BE2C (cell line): ENCODE measurements at regions not wholly inside any gene's neighbourhood (a gene's known extent, or its start where the extent isn't known, plus 50 kb on each side); places are given as distances from the start of the nearest gene placed in this dataset.
"Not testable (repeated sequence)": the region's sequence is repeated elsewhere in the genome, so short reads cannot be mapped to it uniquely, and the experiment has no call there.

Experiments
- DNase-seq: peaks from one replicate; pipeline ENCODE4 v3.0.0-alpha.2; 2020
- H3K27me3 ChIP-seq: fragments of 250-450 bp; sonication (Bioruptor Pico); 2 replicates; pipeline ENCODE4 v1.5.1; 2020; ENCODE audit warnings: mild to moderate bottlenecking
- H3K36me3 ChIP-seq: fragments of 250-450 bp; sonication (Bioruptor Pico); 2 replicates; pipeline ENCODE4 v1.5.1; 2020; ENCODE audit warnings: mild to moderate bottlenecking
- H3K4me1 ChIP-seq: fragments of 250-450 bp; sonication (Bioruptor Pico); 2 replicates; pipeline ENCODE4 v1.5.1; 2020
- H3K4me3 ChIP-seq: 2 replicates; pipeline ENCODE4 v1.5.1; 2011; ENCODE audit warnings: low read depth, low read length
- H3K9me3 ChIP-seq: fragments of 250-450 bp; sonication (Bioruptor Pico); 2 replicates; pipeline ENCODE4 v1.5.1; 2020
- CTCF ChIP-seq: IDR thresholded peaks from 2 replicates; pipeline ENCODE4 v1.5.1; 2012; ENCODE audit warnings: mild to moderate bottlenecking, low read depth, low read length

DNA sequence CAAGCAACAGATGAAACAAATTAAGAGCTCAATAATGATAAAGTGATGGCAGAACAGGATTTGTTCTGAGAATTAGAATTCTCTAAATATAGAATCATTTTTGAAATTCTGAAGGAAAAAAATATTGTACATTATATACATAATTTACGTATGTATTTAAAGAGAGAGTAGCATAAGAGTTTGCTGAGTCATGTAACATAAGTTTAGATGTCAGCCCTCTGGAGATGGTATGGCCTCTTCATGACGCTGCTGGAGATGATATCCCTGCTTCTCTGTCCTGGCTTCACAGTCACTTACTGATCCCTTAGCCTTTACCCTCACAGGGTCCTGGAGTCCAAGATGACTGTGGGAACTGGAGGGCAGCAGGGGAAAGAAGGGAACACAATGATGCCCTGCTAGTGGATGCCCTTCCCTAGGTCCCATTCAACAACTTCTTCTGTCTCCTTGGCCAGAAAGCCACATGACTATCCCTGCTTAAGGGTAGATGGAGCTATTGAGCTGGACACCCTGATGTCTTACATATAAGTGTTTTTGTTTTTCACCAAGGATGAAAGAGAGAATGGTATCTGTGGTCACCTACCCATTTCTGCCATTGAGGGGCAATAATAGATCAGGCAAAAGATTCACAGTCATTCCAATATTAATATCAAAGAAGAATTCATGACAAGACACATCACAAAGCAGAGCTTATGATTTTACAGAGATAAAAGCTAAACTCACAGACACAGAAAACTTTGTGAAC, 753.1 kb downstream of the TBC1D22A start:
- no peaks in the 10 kb centered on the region for H3K27me3 ChIP-seq
- H3K36me3 ChIP-seq: no peaks in the 10 kb centered on the region
- H3K9me3 ChIP-seq: no peaks in the 10 kb centered on the region; the same call in 1 of the 2 replicates
- no peaks in the 10 kb centered on the region for H3K4me1 ChIP-seq
- no peak for TF ChIP-seq CTCF
- no peak overlapping the region for H3K4me3 ChIP-seq
- DNase-seq: no peak

DNA sequence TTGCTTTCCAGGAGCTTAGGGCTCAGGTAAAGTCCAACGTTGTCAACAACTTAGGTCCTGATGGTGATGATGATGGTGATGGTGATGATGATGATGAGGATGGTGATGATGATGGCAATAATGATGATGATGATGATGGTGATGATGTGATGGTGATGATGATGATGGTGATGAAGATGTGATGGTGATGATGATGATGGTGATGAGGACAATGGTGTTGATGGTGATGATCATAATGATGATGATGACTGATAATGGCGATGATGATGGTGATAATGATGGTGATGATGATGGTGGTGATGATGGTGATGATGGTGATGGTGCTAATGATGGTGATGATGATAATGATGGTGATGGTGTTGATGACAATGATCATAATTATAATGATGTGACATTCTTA, 750.2 kb downstream of the TBC1D22A start:
- Histone ChIP-seq H3K27me3 (no peaks in the 10 kb centered on the region), H3K36me3 (no peaks in the 10 kb centered on the region), H3K9me3 (no peaks in the 10 kb centered on the region; the same call in 1 of the 2 replicates), H3K4me3 (no peak overlapping the region), H3K4me1 (no peaks in the 10 kb centered on the region)
- no peak for TF ChIP-seq CTCF
- DNase-seq: no peak

DNA sequence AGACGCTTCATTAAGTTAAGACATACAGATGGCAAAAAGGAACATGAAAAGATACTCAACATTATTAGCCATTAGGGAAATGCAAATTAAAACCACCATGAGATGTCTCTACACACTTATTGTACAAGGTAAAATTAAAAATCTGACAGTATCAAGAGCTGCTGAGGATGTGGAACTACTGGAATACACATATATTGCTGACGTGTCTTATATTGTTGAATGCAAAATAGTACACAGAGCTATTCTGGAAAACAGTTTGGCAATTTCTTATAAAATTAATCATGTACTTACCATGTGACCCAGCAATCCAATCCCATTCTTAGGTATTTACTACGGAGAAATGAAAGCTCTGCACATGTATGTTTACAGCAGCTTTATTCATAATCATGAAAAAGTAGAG, 742.5 kb downstream of the TBC1D22A start:
- Histone ChIP-seq H3K27me3 (no peaks in the 10 kb centered on the region), H3K9me3 (no peaks in the 10 kb centered on the region), H3K4me3 (no peak overlapping the region), H3K36me3 (no peaks in the 10 kb centered on the region), H3K4me1 (no peaks in the 10 kb centered on the region)
- DNase-seq: no peak
- TF ChIP-seq CTCF: no peak

GRCh38 chr22:47498969-47499495, 736.6 kb downstream of the TBC1D22A start:
- TF ChIP-seq CTCF: no peak
- no peak for DNase-seq
- H3K4me3 ChIP-seq: no peak overlapping the region
- no peaks in the 10 kb centered on the region for H3K27me3 ChIP-seq
- no peaks in the 10 kb centered on the region for H3K36me3 ChIP-seq
- no peaks in the 10 kb centered on the region for H3K4me1 ChIP-seq
- H3K9me3 ChIP-seq: no peaks in the 10 kb centered on the region; the same call in 1 of the 2 replicates

DNA sequence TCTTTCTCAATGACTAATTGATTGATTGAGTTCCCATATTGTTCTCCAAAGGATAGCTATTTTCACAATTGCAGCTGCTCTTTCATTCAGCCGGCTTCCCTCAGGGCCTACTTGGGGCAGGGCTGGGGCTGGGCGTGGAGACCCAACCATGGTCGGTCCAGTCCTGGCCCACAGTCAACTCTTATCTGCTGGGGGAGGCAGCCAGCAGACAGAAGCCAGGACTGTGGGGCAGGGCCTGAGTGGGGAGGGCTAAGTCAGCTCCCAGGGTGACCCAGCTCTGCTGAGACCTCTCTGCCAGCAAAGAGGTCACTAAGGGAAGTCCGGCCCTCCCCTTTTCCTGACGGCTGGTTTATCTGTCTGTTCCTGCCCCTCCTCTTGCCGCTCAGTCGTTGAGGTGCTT, 735.2 kb downstream of the TBC1D22A start:
- no peak for DNase-seq
- Histone ChIP-seq H3K4me1 (no peaks in the 10 kb centered on the region), H3K9me3 (no peaks in the 10 kb centered on the region; the same call in 1 of the 2 replicates), H3K27me3 (no peaks in the 10 kb centered on the region), H3K4me3 (no peak overlapping the region), H3K36me3 (no peaks in the 10 kb centered on the region)
- no peak for TF ChIP-seq CTCF

- no peak for DNase-seq
Measured at GRCh38 chr22:47495110-47495509, 732.7 kb downstream of the TBC1D22A start.

GRCh38 chr22:47488131-47488530, 725.7 kb downstream of the TBC1D22A start:
- H3K4me3 ChIP-seq, H3K9me3 ChIP-seq, H3K36me3 ChIP-seq, H3K4me1 ChIP-seq, DNase-seq, H3K27me3 ChIP-seq: not testable (repeated sequence)

More at GRCh38 chr22:47495110-47495509, 732.7 kb downstream of the TBC1D22A start:
- no peaks in the 10 kb centered on the region for H3K36me3 ChIP-seq
- TF ChIP-seq CTCF: no peak
- H3K4me1 ChIP-seq: no peaks in the 10 kb centered on the region
- H3K4me3 ChIP-seq: no peak overlapping the region
- no peaks in the 10 kb centered on the region; the same call in 1 of the 2 replicates for H3K9me3 ChIP-seq
- H3K27me3 ChIP-seq: no peaks in the 10 kb centered on the region
